HG02678 (cell line): ENCODE measurements at regions not wholly inside any gene's neighbourhood (a gene's known extent, or its start where the extent isn't known, plus 50 kb on each side); places are given as distances from the start of the nearest gene placed in this dataset.

Experiments
- ATAC-seq: cut with Tn5 transposase; IDR thresholded peaks from one replicate; pipeline ENCODE4 v1.9.1; 2021; ENCODE audit warnings: mild to moderate bottlenecking, moderate library complexity; ENCODE audit not compliant: unreplicated experiment

GRCh38 chr7:148472406-148472805 lies 118.2 kb upstream of the C7orf33 start:
- no peak for ATAC-seq

- no peak for ATAC-seq
Measured at GRCh38 chr7:148473703-148474480, 116.7 kb upstream of the C7orf33 start.

GRCh38 chr7:148474481-148475025 lies 116.0 kb upstream of the C7orf33 start:
- no peak for ATAC-seq

- no peak for ATAC-seq
Measured at GRCh38 chr7:148478551-148478950, 112.0 kb upstream of the C7orf33 start.

GRCh38 chr7:148480479-148481146 lies 110.0 kb upstream of the C7orf33 start:
- ATAC-seq, result no peak

GRCh38 chr7:148481147-148481526 lies 109.4 kb upstream of the C7orf33 start:
- ATAC-seq, result no peak

- no peak for ATAC-seq
Measured at GRCh38 chr7:148481971-148482626, 108.5 kb upstream of the C7orf33 start.

- ATAC-seq, result no peak
Measured at GRCh38 chr7:148483515-148484308, 106.9 kb upstream of the C7orf33 start.

- no peak for ATAC-seq
Measured at GRCh38 chr7:148484486-148484885, 106.1 kb upstream of the C7orf33 start.

- no peak for ATAC-seq
Measured at GRCh38 chr7:148485618-148486017, 104.9 kb upstream of the C7orf33 start.

- ATAC-seq, result no peak
Measured at GRCh38 chr7:148486937-148487336, 103.6 kb upstream of the C7orf33 start.

GRCh38 chr7:148487912-148488311 lies 102.7 kb upstream of the C7orf33 start:
- ATAC-seq, result no peak

GRCh38 chr7:148489678-148490077 lies 100.9 kb upstream of the C7orf33 start:
- ATAC-seq, result no peak

GRCh38 chr7:148492157-148492860 lies 98.3 kb upstream of the C7orf33 start:
- no peak for ATAC-seq

GRCh38 chr7:148495605-148496004 lies 95.0 kb upstream of the C7orf33 start:
- ATAC-seq, result no peak

- no peak for ATAC-seq
Measured at GRCh38 chr7:148500978-148501377, 89.6 kb upstream of the C7orf33 start.

- no peak for ATAC-seq
Measured at GRCh38 chr7:148503900-148504487, 86.6 kb upstream of the C7orf33 start.

GRCh38 chr7:148505645-148506375 lies 84.8 kb upstream of the C7orf33 start:
- ATAC-seq, result no peak

- ATAC-seq, result peak; percentile 95
Measured at GRCh38 chr7:148507064-148507573, 83.4 kb upstream of the C7orf33 start.
